Endothelial cell of umbilical vein (primary cell): ENCODE measurements at regions not wholly inside any gene's neighbourhood (a gene's known extent, or its start where the extent isn't known, plus 50 kb on each side); places are given as distances from the start of the nearest gene placed in this dataset.

ENCODE experiments used
- BruUV-seq: library from RNA; stranded (reverse); fragments of 400-500 nt; replicated peaks from 2 replicates; lab custom pipeline; 2021; lab: Mats Ljungman, UMichigan
- CTCF ChIA-PET: fragments of 300-600, 350-600 bp; sonication (Branson Sonifier 250); formaldehyde crosslinking; loops from one replicate; lab custom pipeline; 2021; ENCODE audit warnings: antibody characterized with exemption, inconsistent platforms; lab: Charles Lee
- POLR2A ChIA-PET: fragments of 300-600, 350-600 bp; sonication (Branson Sonifier 250); formaldehyde crosslinking; loops from one replicate; lab custom pipeline; 2021; ENCODE audit warnings: antibody characterized with exemption, inconsistent platforms; lab: Charles Lee
- DNase-seq: peaks from one replicate; pipeline ENCODE4 v3.0.0-alpha.2; 2011; ENCODE audit warnings: low read depth, low spot score
- FAIRE-seq: peaks from 2 replicates; lab custom pipeline; 2011; peaks lifted over from hg19 to GRCh38; lab: Jason Lieb, UNC
- H2AFZ ChIP-seq: 2 replicates; pipeline ENCODE4 v1.6.0; 2012; ENCODE audit warnings: low read depth, low read length, control low read depth, inconsistent platforms
- H3K27ac ChIP-seq: 2 replicates; pipeline ENCODE4 v1.5.1; 2011; ENCODE audit warnings: low read depth, mild to moderate bottlenecking, control low read depth, low read length, moderate library complexity; ENCODE audit not compliant: insufficient read depth
- H3K27me3 ChIP-seq, 2 experiments: 2 replicates each; pipeline versions ENCODE4 v1.6.0 to v1.6.1; 2011; ENCODE audit warnings: low read length in 2 of 2, mixed read lengths in 1 of 2; ENCODE audit not compliant: control insufficient read depth in 2 of 2, insufficient read depth in 2 of 2
- H3K36me3 ChIP-seq, 2 experiments: 2 replicates in 1 of 2; 3 replicates in 1 of 2; pipeline ENCODE4 v1.5.1; 2011; ENCODE audit warnings: low read length in 2 of 2, mild to moderate bottlenecking in 1 of 2, moderate library complexity in 1 of 2; ENCODE audit not compliant: control insufficient read depth in 2 of 2, insufficient read depth in 2 of 2; ENCODE audit errors: extremely low read depth in 1 of 2
- H3K4me1 ChIP-seq: 3 replicates; pipeline ENCODE4 v1.5.1; 2011; ENCODE audit warnings: mild to moderate bottlenecking, low read length; ENCODE audit not compliant: control insufficient read depth, insufficient read depth; ENCODE audit errors: extremely low read depth
- H3K4me2 ChIP-seq: 2 replicates; pipeline ENCODE4 v1.6.1; 2011; ENCODE audit warnings: low read length, control low read depth, mixed read lengths; ENCODE audit not compliant: insufficient read depth
- H3K4me3 ChIP-seq, 3 experiments: fragments of 200-600 bp in 1 of 3; sonication (generic), shearing (Covaris generic) in 1 of 3; replicated peaks in 1 of 3; 2 replicates each; pipeline ENCODE4 v1.5.1; 2011 to 2016; ENCODE audit warnings: control low read depth in 3 of 3, low read length in 3 of 3, mild to moderate bottlenecking in 2 of 3, inconsistent platforms in 1 of 3, low read depth in 1 of 3, moderate library complexity in 1 of 3; ENCODE audit not compliant: insufficient read depth in 1 of 3
- H3K79me2 ChIP-seq: 2 replicates; pipeline ENCODE4 v1.6.0; 2012; ENCODE audit warnings: low read length, inconsistent platforms; ENCODE audit not compliant: control insufficient read depth, insufficient read depth
- H3K9ac ChIP-seq: replicated peaks from 2 replicates; pipeline ENCODE3; 2011; ENCODE audit warnings: low read length, control low read depth; ENCODE audit not compliant: insufficient read depth; ENCODE audit errors: extremely low read depth
- H3K9me1 ChIP-seq: replicated peaks from 3 replicates; pipeline ENCODE4 v1.6.0; 2011; ENCODE audit warnings: mild to moderate bottlenecking, low read length; ENCODE audit not compliant: control insufficient read depth, insufficient read depth; ENCODE audit errors: extremely low read depth
- H3K9me3 ChIP-seq: replicated peaks from 2 replicates; pipeline ENCODE4 v1.5.1; 2012; ENCODE audit warnings: low read length, inconsistent platforms; ENCODE audit not compliant: control insufficient read depth, insufficient read depth
- H4K20me1 ChIP-seq: replicated peaks from 2 replicates; pipeline ENCODE3; 2011; ENCODE audit warnings: mild to moderate bottlenecking, low read length; ENCODE audit not compliant: control insufficient read depth, insufficient read depth; ENCODE audit errors: extremely low read depth
- FOS ChIP-seq: IDR thresholded peaks from 2 replicates; pipeline ENCODE4 v1.6.1; 2011; ENCODE audit warnings: mild to moderate bottlenecking, low read length, moderate library complexity, borderline replicate concordance; ENCODE audit not compliant: insufficient read depth
- MYC ChIP-seq: IDR thresholded peaks from one replicate; pipeline ENCODE4 v1.6.1; 2011; ENCODE audit warnings: mild to moderate bottlenecking, low read depth, low read length
- POLR2AphosphoS5 ChIP-seq: IDR thresholded peaks from 2 replicates; pipeline ENCODE4 v1.6.1; 2012; ENCODE audit warnings: low read depth, mild to moderate bottlenecking, control low read depth, low read length, moderate library complexity; ENCODE audit not compliant: insufficient read depth
- dilution Hi-C: fragments of 300-500 bp; cut with MboI; formaldehyde crosslinking; loops from one replicate; pipeline ENCODE4 v1.15.0; 2019; ENCODE audit warnings: low sequenced_read_pairs; ENCODE audit not compliant: extremely low pct_ligation_motif_present
- intact Hi-C: fragments of 100-400 bp; cut with micrococcal nuclease; formaldehyde crosslinking; loops from one replicate; pipeline ENCODE4 v1.10.0; 2022
- TF ChIP-seq, protein P1 (sequence below): IDR thresholded peaks from 2 replicates; pipeline ENCODE4 v1.6.1; 2011; ENCODE audit not compliant: insufficient read depth, insufficient read length
- TF ChIP-seq, protein P2 (sequence below), 2 donors: IDR thresholded peaks; 1 replicate in 1 of 2; 2 replicates in 1 of 2; pipeline ENCODE4 v1.5.1; 2011; ENCODE audit warnings: low read length in 2 of 2, mild to moderate bottlenecking in 2 of 2, moderate library complexity in 2 of 2, control low read depth in 1 of 2, inconsistent platforms in 1 of 2, low read depth in 1 of 2; ENCODE audit not compliant: insufficient read depth in 1 of 2; ENCODE audit errors: extremely low read depth in 1 of 2

DNA sequence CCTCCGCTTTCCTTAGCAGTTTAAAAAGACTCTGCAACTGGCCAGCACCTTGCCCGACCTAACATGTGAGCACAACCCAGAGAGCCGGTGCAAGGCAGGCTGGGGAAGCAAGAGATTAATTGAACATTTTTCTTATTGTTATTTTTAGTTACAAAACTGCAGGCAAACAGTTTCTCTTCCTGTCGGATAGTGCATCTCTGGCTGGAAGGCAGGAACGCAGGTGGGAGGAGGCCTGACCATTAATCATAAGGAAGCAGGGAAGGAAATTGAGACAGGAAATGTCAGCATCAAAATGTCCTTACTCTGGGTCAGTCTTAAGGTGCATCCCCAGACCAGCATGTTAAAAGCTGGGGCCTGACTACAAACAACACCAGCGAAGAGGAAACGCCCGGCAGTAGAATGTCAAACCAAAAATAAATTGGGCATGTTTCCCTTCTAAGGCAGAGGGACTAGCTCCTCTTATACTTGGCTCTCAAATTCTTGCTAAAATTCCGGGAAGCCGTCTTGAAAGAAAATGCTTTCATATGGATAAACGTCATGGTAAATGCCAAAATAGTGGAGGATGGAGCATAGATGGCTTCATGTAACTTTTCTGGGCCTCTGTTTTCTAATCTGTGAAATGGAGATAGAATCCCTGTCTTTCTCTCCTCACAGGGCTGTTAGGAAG is 226.8 kb downstream of the RAP2A start:
- peak; percentile 43 for FAIRE-seq
- peak overlapping the region; percentile 42 for H3K4me2 ChIP-seq

More for the DNA sequence above, 226.8 kb downstream of the RAP2A start:
- H3K9me1 ChIP-seq, result no peaks in the 10 kb centered on the region
- no peak overlapping the region for H3K27ac ChIP-seq
- H3K27me3 ChIP-seq, result no peaks in the 10 kb centered on the region
- H3K9ac ChIP-seq, result no peak overlapping the region
- H3K79me2 ChIP-seq, result no peaks in the 10 kb centered on the region
- dilution Hi-C loops (no loop called here), intact Hi-C loops (loop anchor here (1.0 to 2.0 kb wide), 4 partner anchors 140 to 438 kb away; partner anchors contain the start of gene MBNL2)
- ChIA-PET CTCF (interaction anchor here (3.4 kb wide), 1 partner anchor 642 kb away, joined by 17 read pairs; no protein-coding TSS in a partner anchor), POLR2A (no interaction called here)
- DNase-seq, result peak; percentile 42
- H3K9me3 ChIP-seq, result no peaks in the 10 kb centered on the region
- H4K20me1 ChIP-seq, result no peaks in the 10 kb centered on the region
- H3K36me3 ChIP-seq, result no peaks in the 10 kb centered on the region
- TF ChIP-seq, protein P1, sequence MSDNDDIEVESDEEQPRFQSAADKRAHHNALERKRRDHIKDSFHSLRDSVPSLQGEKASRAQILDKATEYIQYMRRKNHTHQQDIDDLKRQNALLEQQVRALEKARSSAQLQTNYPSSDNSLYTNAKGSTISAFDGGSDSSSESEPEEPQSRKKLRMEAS, result no peak
- TF ChIP-seq, protein P2, sequence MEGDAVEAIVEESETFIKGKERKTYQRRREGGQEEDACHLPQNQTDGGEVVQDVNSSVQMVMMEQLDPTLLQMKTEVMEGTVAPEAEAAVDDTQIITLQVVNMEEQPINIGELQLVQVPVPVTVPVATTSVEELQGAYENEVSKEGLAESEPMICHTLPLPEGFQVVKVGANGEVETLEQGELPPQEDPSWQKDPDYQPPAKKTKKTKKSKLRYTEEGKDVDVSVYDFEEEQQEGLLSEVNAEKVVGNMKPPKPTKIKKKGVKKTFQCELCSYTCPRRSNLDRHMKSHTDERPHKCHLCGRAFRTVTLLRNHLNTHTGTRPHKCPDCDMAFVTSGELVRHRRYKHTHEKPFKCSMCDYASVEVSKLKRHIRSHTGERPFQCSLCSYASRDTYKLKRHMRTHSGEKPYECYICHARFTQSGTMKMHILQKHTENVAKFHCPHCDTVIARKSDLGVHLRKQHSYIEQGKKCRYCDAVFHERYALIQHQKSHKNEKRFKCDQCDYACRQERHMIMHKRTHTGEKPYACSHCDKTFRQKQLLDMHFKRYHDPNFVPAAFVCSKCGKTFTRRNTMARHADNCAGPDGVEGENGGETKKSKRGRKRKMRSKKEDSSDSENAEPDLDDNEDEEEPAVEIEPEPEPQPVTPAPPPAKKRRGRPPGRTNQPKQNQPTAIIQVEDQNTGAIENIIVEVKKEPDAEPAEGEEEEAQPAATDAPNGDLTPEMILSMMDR (IDR thresholded peaks at IDR 0.05; ENCODE audit: extremely low read depth in 1 of 2, insufficient read depth in 1 of 2, low read depth in 1 of 2, low read length in 2 of 2), result no peak
- no peak for TF ChIP-seq FOS
- no peak for TF ChIP-seq MYC
- no peak for TF ChIP-seq POLR2AphosphoS5
- H3K4me1 ChIP-seq, result peaks cover 54% of the 10 kb centered on the region
- BruUV-seq, result no TSS peak
- no peak overlapping the region for H2AFZ ChIP-seq
- no peak overlapping the region for H3K4me3 ChIP-seq
